GM23338 (cell line): ENCODE measurements at regions not wholly inside any gene's neighbourhood (a gene's known extent, or its start where the extent isn't known, plus 50 kb on each side); places are given as distances from the start of the nearest gene placed in this dataset.

Experiments
- ATAC-seq: fragments of 200-7000 bp; cut with Tn5 transposase; 3 replicates; pipeline ENCODE4 v1.9.1; 2020
- DNase-seq: peaks from one replicate; pipeline ENCODE4 v3.0.0-alpha.2; 2015; ENCODE audit warnings: low spot score
- H2AFZ ChIP-seq: fragments of 200-600 bp; sonication (generic); 2 replicates; pipeline ENCODE4 v1.8.0; 2016; ENCODE audit warnings: antibody characterized with exemption, mild to moderate bottlenecking, moderate library complexity
- H3F3A ChIP-seq: fragments of 200-600 bp; sonication (generic); replicated peaks from 2 replicates; pipeline ENCODE4 v1.8.0; 2017; ENCODE audit warnings: antibody characterized with exemption, mixed run types, low read depth
- H3K27ac ChIP-seq: fragments of 200-600 bp; sonication (generic); 2 replicates; pipeline ENCODE4 v1.6.1; 2016; ENCODE audit warnings: low read depth
- H3K27me3 ChIP-seq: fragments of 200-600 bp; sonication (generic); 2 replicates; pipeline ENCODE4 v1.8.0; 2016; ENCODE audit warnings: mild to moderate bottlenecking, mixed run types, moderate library complexity; ENCODE audit not compliant: insufficient read depth
- H3K36me3 ChIP-seq: fragments of 200-600 bp; sonication (generic); 2 replicates; pipeline ENCODE4 v1.8.0; 2016; ENCODE audit warnings: mild to moderate bottlenecking; ENCODE audit not compliant: insufficient read depth
- H3K4me1 ChIP-seq: fragments of 200-600 bp; sonication (generic); 2 replicates; pipeline ENCODE4 v1.8.0; 2016; ENCODE audit warnings: mild to moderate bottlenecking, moderate library complexity; ENCODE audit not compliant: insufficient read depth
- H3K4me2 ChIP-seq: fragments of 200-600 bp; sonication (generic); 2 replicates; pipeline ENCODE4 v1.7.1; 2017; ENCODE audit warnings: mixed run types
- H3K4me3 ChIP-seq: fragments of 200-600 bp; sonication (generic); 2 replicates; pipeline ENCODE4 v1.6.1; 2016; ENCODE audit warnings: mixed run types
- H3K79me2 ChIP-seq: fragments of 200-600 bp; sonication (generic); replicated peaks from 2 replicates; pipeline ENCODE4 v1.8.0; 2017; ENCODE audit warnings: mild to moderate bottlenecking; ENCODE audit not compliant: insufficient read depth
- H3K9me2 ChIP-seq: fragments of 200-600 bp; sonication (generic); 2 replicates; pipeline ENCODE4 v1.8.0; 2017; ENCODE audit not compliant: insufficient read depth
- H4K20me1 ChIP-seq: fragments of 200-600 bp; sonication (generic); replicated peaks from 2 replicates; pipeline ENCODE4 v1.8.0; 2017; ENCODE audit warnings: mild to moderate bottlenecking; ENCODE audit not compliant: insufficient read depth
- H3K27ac Mint-ChIP-seq: 2 replicates; pipeline ENCODE4 v1.8.0; 2020; ENCODE audit warnings: inconsistent platforms, mild to moderate bottlenecking, moderate library complexity, mixed read lengths
- H3K27me3 Mint-ChIP-seq: 3 replicates; pipeline ENCODE4 v1.8.0; 2022; ENCODE audit warnings: low read depth, mild to moderate bottlenecking, moderate library complexity, mixed read lengths, inconsistent platforms; ENCODE audit not compliant: insufficient read depth, poor library complexity
- H3K36me3 Mint-ChIP-seq: 3 replicates; pipeline ENCODE4 v1.8.0; 2021; ENCODE audit warnings: low read depth, mild to moderate bottlenecking, inconsistent platforms, moderate library complexity, mixed read lengths
- H3K4me1 Mint-ChIP-seq: 3 replicates; pipeline ENCODE4 v1.8.0; 2020; ENCODE audit warnings: mild to moderate bottlenecking, inconsistent platforms, mixed read lengths
- H3K4me3 Mint-ChIP-seq: 3 replicates; pipeline ENCODE4 v1.8.0; 2021; ENCODE audit warnings: moderate library complexity, mild to moderate bottlenecking, inconsistent platforms, mixed read lengths
- H3K9me3 Mint-ChIP-seq: 3 replicates; pipeline ENCODE4 v1.8.0; 2020; ENCODE audit warnings: moderate library complexity, mild to moderate bottlenecking, inconsistent platforms, mixed read lengths
- CREB1 ChIP-seq: fragments of 250-450 bp; sonication (Bioruptor Pico); IDR thresholded peaks from 2 replicates; pipeline ENCODE4 v1.5.0; 2020; ENCODE audit warnings: low read depth, mild to moderate bottlenecking, moderate library complexity
- CTCF ChIP-seq, 2 experiments: fragments of 200-600 bp in 1 of 2; sonication (generic) in 1 of 2; conservative IDR thresholded peaks; 2 replicates each; pipeline versions ENCODE4 v1.5.1 to v1.6.1; 2016 to 2017; ENCODE audit warnings: antibody characterized with exemption in 2 of 2, low read depth in 2 of 2, mild to moderate bottlenecking in 2 of 2, moderate library complexity in 1 of 2
- EZH2 ChIP-seq: fragments of 200-600 bp; sonication (generic); IDR thresholded peaks from one replicate; pipeline ENCODE4 v1.8.0; 2017; ENCODE audit warnings: antibody characterized with exemption, mild to moderate bottlenecking, low read depth; ENCODE audit not compliant: unreplicated experiment
- EZH2phosphoT487 ChIP-seq: fragments of 200-600 bp; sonication (generic); IDR thresholded peaks from one replicate; pipeline ENCODE4 v1.8.1; 2018; ENCODE audit warnings: antibody characterized with exemption; ENCODE audit not compliant: unreplicated experiment
- JUNB ChIP-seq: IDR thresholded peaks from one replicate; pipeline ENCODE4 v1.6.1; 2016; ENCODE audit warnings: antibody characterized with exemption; ENCODE audit not compliant: unreplicated experiment
- NANOG ChIP-seq: IDR thresholded peaks from 2 replicates; pipeline ENCODE4 v1.6.1; 2016; ENCODE audit warnings: antibody characterized with exemption, borderline replicate concordance
- POLR2AphosphoS5 ChIP-seq: IDR thresholded peaks from 2 replicates; pipeline ENCODE4 v1.6.1; 2016; ENCODE audit warnings: antibody characterized with exemption, low read depth
- REST ChIP-seq: IDR thresholded peaks from one replicate; pipeline ENCODE4 v1.6.1; 2018; ENCODE audit warnings: antibody characterized with exemption; ENCODE audit not compliant: unreplicated experiment
- STAT1 ChIP-seq: IDR thresholded peaks from one replicate; pipeline ENCODE4 v1.6.1; 2016; ENCODE audit warnings: antibody characterized with exemption; ENCODE audit not compliant: unreplicated experiment
- ZNF114 ChIP-seq: fragments of 250-450 bp; sonication (Bioruptor Pico); IDR thresholded peaks from 2 replicates; pipeline ENCODE4 v1.5.0; 2020; ENCODE audit warnings: mild to moderate bottlenecking, moderate library complexity
- ZNF331 ChIP-seq: fragments of 250-450 bp; sonication (Bioruptor Pico); IDR thresholded peaks from 2 replicates; pipeline ENCODE4 v1.5.0; 2020; ENCODE audit warnings: low read depth, mild to moderate bottlenecking, moderate library complexity
- TF ChIP-seq, protein P1 (sequence below): IDR thresholded peaks from 2 replicates; pipeline ENCODE4 v1.6.1; 2016; ENCODE audit warnings: antibody characterized with exemption
- TF ChIP-seq, protein P2 (sequence below): fragments of 250-450 bp; sonication (Bioruptor Pico); IDR thresholded peaks from 2 replicates; pipeline ENCODE4 v1.5.0; 2020; ENCODE audit warnings: mild to moderate bottlenecking, moderate library complexity

DNA sequence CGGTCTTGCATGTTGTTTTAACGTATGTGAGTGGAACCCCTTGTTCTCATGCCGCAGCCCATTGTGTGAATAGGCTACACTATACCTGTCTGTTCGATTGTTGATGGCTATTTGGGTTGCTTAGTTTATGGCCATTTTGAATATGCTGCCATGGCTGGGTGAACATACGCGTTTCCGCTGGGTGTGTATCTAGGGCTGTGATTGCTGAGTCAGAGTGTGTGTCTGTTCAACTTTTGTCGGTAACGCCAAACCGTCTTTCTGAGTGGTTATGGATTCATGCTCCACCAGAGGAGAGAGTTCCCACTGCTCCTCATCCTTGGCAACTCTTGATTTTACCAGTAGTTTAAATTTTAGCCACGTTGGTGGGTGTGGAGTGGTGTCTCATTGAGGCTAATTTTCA lies 77.0 kb downstream of the METRNL start:
- peaks cover 7% of the 10 kb centered on the region for H3K4me1 Mint-ChIP-seq
- no peaks in the 10 kb centered on the region for H4K20me1 ChIP-seq
- H3K79me2 ChIP-seq: no peaks in the 10 kb centered on the region
- H3K27me3 Mint-ChIP-seq: peaks cover 2% of the 10 kb centered on the region
- 0 out of 2 replicates have a peak, but pooled peaks cover 5% of the 10 kb centered on the region for H3K4me1 ChIP-seq
- H3K27ac Mint-ChIP-seq: no peak overlapping the region
- ATAC-seq: no peak
- no peak overlapping the region for H2AFZ ChIP-seq
- no peak overlapping the region for H3K27ac ChIP-seq
- H3K9me2 ChIP-seq: no peaks in the 10 kb centered on the region
- no peaks in the 10 kb centered on the region; the same call in 2 of the 3 replicates for H3K9me3 Mint-ChIP-seq
- H3K4me3 Mint-ChIP-seq: no peak overlapping the region
- H3K4me3 ChIP-seq: no peak overlapping the region
- no peaks in the 10 kb centered on the region for H3K36me3 Mint-ChIP-seq
- TF ChIP-seq STAT1: no peak
- TF ChIP-seq, protein P1, sequence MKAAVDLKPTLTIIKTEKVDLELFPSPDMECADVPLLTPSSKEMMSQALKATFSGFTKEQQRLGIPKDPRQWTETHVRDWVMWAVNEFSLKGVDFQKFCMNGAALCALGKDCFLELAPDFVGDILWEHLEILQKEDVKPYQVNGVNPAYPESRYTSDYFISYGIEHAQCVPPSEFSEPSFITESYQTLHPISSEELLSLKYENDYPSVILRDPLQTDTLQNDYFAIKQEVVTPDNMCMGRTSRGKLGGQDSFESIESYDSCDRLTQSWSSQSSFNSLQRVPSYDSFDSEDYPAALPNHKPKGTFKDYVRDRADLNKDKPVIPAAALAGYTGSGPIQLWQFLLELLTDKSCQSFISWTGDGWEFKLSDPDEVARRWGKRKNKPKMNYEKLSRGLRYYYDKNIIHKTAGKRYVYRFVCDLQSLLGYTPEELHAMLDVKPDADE: no peak
- no peak for TF ChIP-seq ZNF114
- TF ChIP-seq EZH2phosphoT487: no peak
- TF ChIP-seq, protein P2, sequence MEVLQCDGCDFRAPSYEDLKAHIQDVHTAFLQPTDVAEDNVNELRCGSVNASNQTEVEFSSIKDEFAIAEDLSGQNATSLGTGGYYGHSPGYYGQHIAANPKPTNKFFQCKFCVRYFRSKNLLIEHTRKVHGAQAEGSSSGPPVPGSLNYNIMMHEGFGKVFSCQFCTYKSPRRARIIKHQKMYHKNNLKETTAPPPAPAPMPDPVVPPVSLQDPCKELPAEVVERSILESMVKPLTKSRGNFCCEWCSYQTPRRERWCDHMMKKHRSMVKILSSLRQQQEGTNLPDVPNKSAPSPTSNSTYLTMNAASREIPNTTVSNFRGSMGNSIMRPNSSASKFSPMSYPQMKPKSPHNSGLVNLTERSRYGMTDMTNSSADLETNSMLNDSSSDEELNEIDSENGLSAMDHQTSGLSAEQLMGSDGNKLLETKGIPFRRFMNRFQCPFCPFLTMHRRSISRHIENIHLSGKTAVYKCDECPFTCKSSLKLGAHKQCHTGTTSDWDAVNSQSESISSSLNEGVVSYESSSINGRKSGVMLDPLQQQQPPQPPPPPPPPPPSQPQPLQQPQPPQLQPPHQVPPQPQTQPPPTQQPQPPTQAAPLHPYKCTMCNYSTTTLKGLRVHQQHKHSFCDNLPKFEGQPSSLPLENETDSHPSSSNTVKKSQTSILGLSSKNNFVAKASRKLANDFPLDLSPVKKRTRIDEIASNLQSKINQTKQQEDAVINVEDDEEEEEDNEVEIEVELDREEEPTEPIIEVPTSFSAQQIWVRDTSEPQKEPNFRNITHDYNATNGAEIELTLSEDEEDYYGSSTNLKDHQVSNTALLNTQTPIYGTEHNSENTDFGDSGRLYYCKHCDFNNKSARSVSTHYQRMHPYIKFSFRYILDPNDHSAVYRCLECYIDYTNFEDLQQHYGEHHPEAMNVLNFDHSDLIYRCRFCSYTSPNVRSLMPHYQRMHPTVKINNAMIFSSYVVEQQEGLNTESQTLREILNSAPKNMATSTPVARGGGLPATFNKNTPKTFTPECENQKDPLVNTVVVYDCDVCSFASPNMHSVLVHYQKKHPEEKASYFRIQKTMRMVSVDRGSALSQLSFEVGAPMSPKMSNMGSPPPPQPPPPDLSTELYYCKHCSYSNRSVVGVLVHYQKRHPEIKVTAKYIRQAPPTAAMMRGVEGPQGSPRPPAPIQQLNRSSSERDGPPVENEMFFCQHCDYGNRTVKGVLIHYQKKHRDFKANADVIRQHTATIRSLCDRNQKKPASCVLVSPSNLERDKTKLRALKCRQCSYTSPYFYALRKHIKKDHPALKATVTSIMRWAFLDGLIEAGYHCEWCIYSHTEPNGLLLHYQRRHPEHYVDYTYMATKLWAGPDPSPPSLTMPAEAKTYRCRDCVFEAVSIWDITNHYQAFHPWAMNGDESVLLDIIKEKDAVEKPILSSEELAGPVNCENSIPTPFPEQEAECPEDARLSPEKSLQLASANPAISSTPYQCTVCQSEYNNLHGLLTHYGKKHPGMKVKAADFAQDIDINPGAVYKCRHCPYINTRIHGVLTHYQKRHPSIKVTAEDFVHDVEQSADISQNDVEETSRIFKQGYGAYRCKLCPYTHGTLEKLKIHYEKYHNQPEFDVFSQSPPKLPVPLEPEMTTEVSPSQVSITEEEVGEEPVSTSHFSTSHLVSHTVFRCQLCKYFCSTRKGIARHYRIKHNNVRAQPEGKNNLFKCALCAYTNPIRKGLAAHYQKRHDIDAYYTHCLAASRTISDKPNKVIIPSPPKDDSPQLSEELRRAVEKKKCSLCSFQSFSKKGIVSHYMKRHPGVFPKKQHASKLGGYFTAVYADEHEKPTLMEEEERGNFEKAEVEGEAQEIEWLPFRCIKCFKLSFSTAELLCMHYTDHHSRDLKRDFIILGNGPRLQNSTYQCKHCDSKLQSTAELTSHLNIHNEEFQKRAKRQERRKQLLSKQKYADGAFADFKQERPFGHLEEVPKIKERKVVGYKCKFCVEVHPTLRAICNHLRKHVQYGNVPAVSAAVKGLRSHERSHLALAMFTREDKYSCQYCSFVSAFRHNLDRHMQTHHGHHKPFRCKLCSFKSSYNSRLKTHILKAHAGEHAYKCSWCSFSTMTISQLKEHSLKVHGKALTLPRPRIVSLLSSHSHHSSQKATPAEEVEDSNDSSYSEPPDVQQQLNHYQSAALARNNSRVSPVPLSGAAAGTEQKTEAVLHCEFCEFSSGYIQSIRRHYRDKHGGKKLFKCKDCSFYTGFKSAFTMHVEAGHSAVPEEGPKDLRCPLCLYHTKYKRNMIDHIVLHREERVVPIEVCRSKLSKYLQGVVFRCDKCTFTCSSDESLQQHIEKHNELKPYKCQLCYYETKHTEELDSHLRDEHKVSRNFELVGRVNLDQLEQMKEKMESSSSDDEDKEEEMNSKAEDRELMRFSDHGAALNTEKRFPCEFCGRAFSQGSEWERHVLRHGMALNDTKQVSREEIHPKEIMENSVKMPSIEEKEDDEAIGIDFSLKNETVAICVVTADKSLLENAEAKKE: no peak
- no peak for TF ChIP-seq EZH2
- TF ChIP-seq NANOG: no peak
- no peak for TF ChIP-seq REST
- no peak for TF ChIP-seq ZNF331 (CRISPR knock-in tag)
- TF ChIP-seq JUNB: no peak
- no peak for TF ChIP-seq CREB1 (CRISPR knock-in tag)
- no peak for TF ChIP-seq CTCF (conservative IDR thresholded peaks at IDR 0.05; ENCODE audit: low read depth in 2 of 2)
- no peak for TF ChIP-seq POLR2AphosphoS5
- no peaks in the 10 kb centered on the region for H3K36me3 ChIP-seq
- no peak for DNase-seq
- H3F3A ChIP-seq: no peaks in the 10 kb centered on the region
- H3K27me3 ChIP-seq: no peaks in the 10 kb centered on the region
- no peak overlapping the region for H3K4me2 ChIP-seq
